A673 (cell line): ENCODE measurements at regions not wholly inside any gene's neighbourhood (a gene's known extent, or its start where the extent isn't known, plus 50 kb on each side); places are given as distances from the start of the nearest gene placed in this dataset.

Experiments used
- CTCF ChIP-seq: fragments of 300-800, 200-600 bp; sonication (generic); conservative IDR thresholded peaks from 2 replicates; pipeline ENCODE4 v1.5.1; 2017; ENCODE audit warnings: low read depth, mild to moderate bottlenecking, antibody characterized with exemption, low read length, moderate library complexity, mixed read lengths
- EZH2 ChIP-seq: fragments of 200-600 bp; sonication (generic); IDR thresholded peaks from 2 replicates; pipeline ENCODE4 v1.6.1; 2017; ENCODE audit warnings: borderline replicate concordance, low read depth, mild to moderate bottlenecking, mixed read lengths, antibody characterized with exemption, low read length; ENCODE audit not compliant: poor library complexity, severe bottlenecking

GRCh38 chr11:134665188-134665535 is 253.1 kb upstream of the B3GAT1 start:
- TF ChIP-seq CTCF (no peak), EZH2 (no peak)
